ENCODE measurements at regions not wholly inside any gene's neighbourhood (a gene's known extent, or its start where the extent isn't known, plus 50 kb on each side); places are given as distances from the start of the nearest gene placed in this dataset.
"Not testable (repeated sequence)": the region's sequence is repeated elsewhere in the genome, so short reads cannot be mapped to it uniquely, and the experiment has no call there.

- DNase-seq (ENCODE audit: low spot score in 2 of 2, unreplicated experiment in 2 of 2); H3K4me1 Mint-ChIP-seq; H3K36me3 Mint-ChIP-seq; H3K4me3 Mint-ChIP-seq; H3K27ac Mint-ChIP-seq; H3K27me3 Mint-ChIP-seq (ENCODE audit: low read depth): not testable (repeated sequence)
- peaks cover 28% of the 10 kb centered on the region for H3K9me3 Mint-ChIP-seq
These were observed 388.1 kb upstream of the SPATA31A5 start for GRCh38 chr9:60525879-60526686.

GRCh38 chr9:60526694-60527231 is 387.4 kb upstream of the SPATA31A5 start:
- peaks cover 28% of the 10 kb centered on the region for H3K9me3 Mint-ChIP-seq
- not testable (repeated sequence) for H3K27me3 Mint-ChIP-seq (ENCODE audit: low read depth); DNase-seq (ENCODE audit: low spot score in 2 of 2, unreplicated experiment in 2 of 2); H3K4me1 Mint-ChIP-seq; H3K36me3 Mint-ChIP-seq; H3K4me3 Mint-ChIP-seq; H3K27ac Mint-ChIP-seq

GRCh38 chr9:60544518-60544917 is 369.7 kb upstream of the SPATA31A5 start:
- H3K27ac Mint-ChIP-seq; H3K4me3 Mint-ChIP-seq; DNase-seq (ENCODE audit: low spot score in 2 of 2, unreplicated experiment in 2 of 2); H3K36me3 Mint-ChIP-seq; H3K27me3 Mint-ChIP-seq (ENCODE audit: low read depth); H3K4me1 Mint-ChIP-seq: not testable (repeated sequence)
- H3K9me3 Mint-ChIP-seq: peaks cover 51% of the 10 kb centered on the region

- H3K4me3 Mint-ChIP-seq: no peak overlapping the region
- no peaks in the 10 kb centered on the region for H3K4me1 Mint-ChIP-seq
- DNase-seq (ENCODE audit: low spot score in 2 of 2, unreplicated experiment in 2 of 2): no peak
- peaks cover 44% of the 10 kb centered on the region for H3K9me3 Mint-ChIP-seq
- no peak for TF ChIP-seq CTCF (IDR thresholded peaks at IDR 0.05; ENCODE audit: unreplicated experiment)
- no peak overlapping the region for H3K27ac Mint-ChIP-seq
- H3K36me3 Mint-ChIP-seq: no peaks in the 10 kb centered on the region
- H3K27me3 Mint-ChIP-seq (ENCODE audit: low read depth): no peaks in the 10 kb centered on the region
These were observed 368.8 kb upstream of the SPATA31A5 start for GRCh38 chr9:60545346-60545877.

GRCh38 chr9:60545878-60546385 is 368.3 kb upstream of the SPATA31A5 start:
- peaks cover 41% of the 10 kb centered on the region for H3K9me3 Mint-ChIP-seq
- H3K27ac Mint-ChIP-seq: no peak overlapping the region
- H3K36me3 Mint-ChIP-seq: no peaks in the 10 kb centered on the region
- DNase-seq (ENCODE audit: low spot score in 2 of 2, unreplicated experiment in 2 of 2): no peak
- no peak for TF ChIP-seq CTCF (IDR thresholded peaks at IDR 0.05; ENCODE audit: unreplicated experiment)
- no peaks in the 10 kb centered on the region for H3K27me3 Mint-ChIP-seq (ENCODE audit: low read depth)
- no peaks in the 10 kb centered on the region for H3K4me1 Mint-ChIP-seq
- no peak overlapping the region for H3K4me3 Mint-ChIP-seq

GRCh38 chr9:60546406-60546805 is 367.8 kb upstream of the SPATA31A5 start:
- peaks cover 36% of the 10 kb centered on the region for H3K9me3 Mint-ChIP-seq
- H3K4me3 Mint-ChIP-seq: no peak overlapping the region
- no peaks in the 10 kb centered on the region for H3K27me3 Mint-ChIP-seq (ENCODE audit: low read depth)
- H3K27ac Mint-ChIP-seq: no peak overlapping the region
- H3K36me3 Mint-ChIP-seq: no peaks in the 10 kb centered on the region
- DNase-seq (ENCODE audit: low spot score in 2 of 2, unreplicated experiment in 2 of 2): no peak
- no peak for TF ChIP-seq CTCF (IDR thresholded peaks at IDR 0.05; ENCODE audit: unreplicated experiment)
- no peaks in the 10 kb centered on the region for H3K4me1 Mint-ChIP-seq

GRCh38 chr9:60546990-60547389 is 367.2 kb upstream of the SPATA31A5 start:
- not testable (repeated sequence) for H3K4me1 Mint-ChIP-seq; DNase-seq (ENCODE audit: low spot score in 2 of 2, unreplicated experiment in 2 of 2); H3K36me3 Mint-ChIP-seq; H3K27ac Mint-ChIP-seq; H3K4me3 Mint-ChIP-seq; H3K27me3 Mint-ChIP-seq (ENCODE audit: low read depth)
- peaks cover 30% of the 10 kb centered on the region for H3K9me3 Mint-ChIP-seq
